GM12878 (cell line): ENCODE measurements at regions not wholly inside any gene's neighbourhood (a gene's known extent, or its start where the extent isn't known, plus 50 kb on each side); places are given as distances from the start of the nearest gene placed in this dataset.

Experiments used
- ATAC-seq: fragments of 200-7000 bp; cut with Tn5 transposase; 3 replicates; pipeline ENCODE4 v1.9.1; 2020; ENCODE audit warnings: mild to moderate bottlenecking, moderate library complexity
- BruUV-seq: library from RNA; stranded (reverse); fragments of 400-500 nt; replicated peaks from 2 replicates; lab custom pipeline; 2021; lab: Mats Ljungman, UMichigan
- CTCF ChIA-PET: fragments of 300-600 bp; sonication (Branson Sonifier 250); formaldehyde crosslinking; extraction: SDS; loops from one replicate; lab custom pipeline; 2021; ENCODE audit warnings: inconsistent platforms; lab: Yijun Ruan, JAX
- POLR2A ChIA-PET: fragments of 350-600 bp; formaldehyde crosslinking; extraction: SDS; loops from one replicate; lab custom pipeline; 2021; ENCODE audit warnings: inconsistent platforms; lab: Charles Lee
- RAD21 ChIA-PET: fragments of 300-600 bp; sonication (Branson Sonifier 250); formaldehyde crosslinking; loops from one replicate; lab custom pipeline; 2023; ENCODE audit warnings: antibody characterized with exemption; ENCODE audit not compliant: unreplicated experiment; lab: Charles Lee
- SMC1A ChIA-PET: fragments of 300-600 bp; sonication (Branson Sonifier 250); formaldehyde crosslinking; loops from one replicate; lab custom pipeline; 2023; ENCODE audit not compliant: unreplicated experiment, uncharacterized antibody; lab: Charles Lee
- DNase-seq: peaks from one replicate; pipeline ENCODE4 v3.0.0-alpha.2; 2011; ENCODE audit warnings: low read depth, low spot score
- FAIRE-seq: peaks from 3 replicates; lab custom pipeline; 2011; peaks lifted over from hg19 to GRCh38; lab: Jason Lieb, UNC
- H2AFZ ChIP-seq: 2 replicates; pipeline ENCODE4 v1.6.0; 2011; ENCODE audit warnings: low read depth, low read length, control low read depth; ENCODE audit not compliant: control insufficient read depth
- H3K27ac ChIP-seq: 2 replicates; pipeline ENCODE4 v1.5.1; 2011; ENCODE audit warnings: control low read depth; ENCODE audit not compliant: control insufficient read depth, insufficient read depth
- H3K27me3 ChIP-seq, 2 experiments: replicated peaks in 1 of 2; 2 replicates each; pipeline versions ENCODE4 v1.6.0 to v1.6.1; 2011; ENCODE audit warnings: low read length in 1 of 2; ENCODE audit not compliant: control insufficient read depth in 2 of 2, insufficient read depth in 2 of 2
- H3K36me3 ChIP-seq, 2 experiments: 2 replicates each; pipeline ENCODE4 v1.5.1; 2011; ENCODE audit warnings: low read length in 1 of 2; ENCODE audit not compliant: control insufficient read depth in 2 of 2, insufficient read depth in 2 of 2
- H3K4me1 ChIP-seq: 2 replicates; pipeline ENCODE4 v1.6.1; 2011; ENCODE audit warnings: mild to moderate bottlenecking, low read length, moderate library complexity, mixed read lengths; ENCODE audit not compliant: control insufficient read depth, insufficient read depth
- H3K4me2 ChIP-seq: 2 replicates; pipeline ENCODE4 v1.6.0; 2011; ENCODE audit warnings: control low read depth; ENCODE audit not compliant: control insufficient read depth, insufficient read depth
- H3K4me3 ChIP-seq: fragments of 200-600 bp; sonication (generic); 2 replicates; pipeline ENCODE4 v1.5.1; 2016
- H3K79me2 ChIP-seq: 2 replicates; pipeline ENCODE4 v1.6.0; 2011; ENCODE audit warnings: low read length; ENCODE audit not compliant: control insufficient read depth, insufficient read depth
- H3K9ac ChIP-seq: 2 replicates; pipeline ENCODE4 v1.8.0; 2011; ENCODE audit warnings: low read length, control low read depth, mixed read lengths; ENCODE audit not compliant: control insufficient read depth, insufficient read depth
- H3K9me3 ChIP-seq: replicated peaks from 3 replicates; pipeline ENCODE4 v1.5.1; 2011; ENCODE audit warnings: mild to moderate bottlenecking, low read length; ENCODE audit not compliant: control insufficient read depth, insufficient read depth
- H4K20me1 ChIP-seq: 2 replicates; pipeline ENCODE4 v1.6.0; 2011; ENCODE audit not compliant: control insufficient read depth, insufficient read depth
- ATF3 ChIP-seq: IDR thresholded peaks from 2 replicates; pipeline ENCODE4 v1.6.1; 2011; ENCODE audit warnings: low read depth, mild to moderate bottlenecking, low read length, moderate library complexity, borderline replicate concordance; ENCODE audit errors: extremely low read depth
- KDM1A ChIP-seq: fragments of 200-600 bp; sonication (generic); IDR thresholded peaks from 2 replicates; pipeline ENCODE4 v1.6.1; 2016; ENCODE audit warnings: borderline replicate concordance
- MXI1 ChIP-seq: fragments of 150-350 bp; IDR thresholded peaks from 2 replicates; pipeline ENCODE4 v1.6.1; 2011; ENCODE audit warnings: low read depth, mild to moderate bottlenecking, inconsistent platforms, low read length, improper control_type of control experiment
- SIX5 ChIP-seq: IDR thresholded peaks from 2 replicates; pipeline ENCODE4 v1.6.1; 2011; ENCODE audit warnings: mild to moderate bottlenecking, low read depth, low read length, moderate library complexity; ENCODE audit not compliant: severe bottlenecking
- SPI1 ChIP-seq: IDR thresholded peaks from 2 replicates; pipeline ENCODE4 v1.6.1; 2011; ENCODE audit warnings: low read depth, mild to moderate bottlenecking, low read length, moderate library complexity, borderline replicate concordance; ENCODE audit not compliant: insufficient read depth
- SREBF1 ChIP-seq: IDR thresholded peaks from 2 replicates; pipeline ENCODE4 v1.6.1; 2012; ENCODE audit warnings: mild to moderate bottlenecking, low read length
- YY1 ChIP-seq: IDR thresholded peaks from 2 replicates; pipeline ENCODE4 v1.6.1; 2011; ENCODE audit warnings: low read depth, mild to moderate bottlenecking, low read length
- ZBED1 ChIP-seq: IDR thresholded peaks from 2 replicates; pipeline ENCODE4 v1.6.1; 2016; ENCODE audit warnings: borderline replicate concordance
- ZNF207 ChIP-seq: fragments of 450-650 bp; IDR thresholded peaks from 2 replicates; pipeline ENCODE4 v1.6.1; 2014; ENCODE audit warnings: antibody characterized with exemption, mild to moderate bottlenecking, borderline replicate concordance
- WGBS: methylation state at CpG from one replicate; pipeline ENCODE4 v1.1.6; 2016; ENCODE audit warnings: low lambda C conversion rate; ENCODE audit not compliant: insufficient replicate concordance, insufficient coverage; ENCODE audit errors: missing lambda C conversion rate; 5-methylcytosine and 5-hydroxymethylcytosine counted together
- in situ Hi-C: fragments of 300-500 bp; cut with MboI; formaldehyde crosslinking; loops from 9 replicates; pipeline ENCODE4 v1.14.3; 2018; ENCODE audit warnings: mixed read lengths
- intact Hi-C: fragments of 100-400 bp; cut with micrococcal nuclease; formaldehyde crosslinking; loops from one replicate; pipeline ENCODE4 v1.14.2; 2022; ENCODE audit not compliant: unreplicated experiment

- no peak overlapping the region for H3K4me2 ChIP-seq
- WGBS: 85% methylated on average over 8 of the region's 8 CpGs
- BruUV-seq: no TSS peak
- in situ Hi-C loops (no loop called here), intact Hi-C loops (loop anchor here (10.0 kb wide), 2 partner anchors 593 to 713 kb away; partner anchors contain the start of gene SLC39A10)
- TF ChIP-seq MXI1: no peak
- no peak overlapping the region for H3K9ac ChIP-seq
- ChIA-PET RAD21 (interaction anchor here (0.8 to 2.9 kb wide), 13 partner anchors 9 to 170 kb away, joined by 3 to 27 read pairs (median 7); no protein-coding TSS in a partner anchor), SMC1A (interaction anchor here (0.9 to 7.3 kb wide), 21 partner anchors 8 to 205 kb away, joined by 3 to 62 read pairs (median 7); no protein-coding TSS in a partner anchor), CTCF (interaction anchor here (0.9 to 2.8 kb wide), 9 partner anchors 9 to 77 kb away, joined by 3 to 17 read pairs (median 4); no protein-coding TSS in a partner anchor), POLR2A (interaction anchor here (0.6 to 2.3 kb wide), 8 partner anchors 9 to 78 kb away, joined by 4 to 20 read pairs (median 8); no protein-coding TSS in a partner anchor)
- H3K79me2 ChIP-seq: no peaks in the 10 kb centered on the region
- no peak overlapping the region for H2AFZ ChIP-seq
- H4K20me1 ChIP-seq: no peaks in the 10 kb centered on the region
- no peaks in the 10 kb centered on the region for H3K27me3 ChIP-seq
- DNase-seq (no peak), FAIRE-seq (no peak), ATAC-seq (no peak)
- peaks cover 0 to 4% of the 10 kb centered on the region in 2 experiments; a peak in 2 of 4 replicates for H3K36me3 ChIP-seq
- H3K27ac ChIP-seq: no peak overlapping the region
- peaks cover 11% of the 10 kb centered on the region for H3K4me1 ChIP-seq
- no peaks in the 10 kb centered on the region for H3K9me3 ChIP-seq
- H3K4me3 ChIP-seq: no peak overlapping the region
Observed at GRCh38 chr2:196247114-196247975, 76.0 kb upstream of the STK17B start.

GRCh38 chr2:196247976-196248280, 76.5 kb upstream of the STK17B start:
- DNase-seq (no peak), FAIRE-seq (no peak), ATAC-seq (no peak)
- in situ Hi-C loops (no loop called here), intact Hi-C loops (loop anchor here (10.0 kb wide), 2 partner anchors 593 to 713 kb away; partner anchors contain the start of gene SLC39A10)
- ChIA-PET POLR2A (interaction anchor here (0.5 to 2.3 kb wide), 10 partner anchors 9 to 360 kb away, joined by 3 to 20 read pairs (median 7); no protein-coding TSS in a partner anchor), CTCF (interaction anchor here (0.9 to 2.8 kb wide), 11 partner anchors 8 to 170 kb away, joined by 3 to 17 read pairs (median 4); no protein-coding TSS in a partner anchor), RAD21 (interaction anchor here (0.8 to 2.9 kb wide), 17 partner anchors 9 to 170 kb away, joined by 3 to 27 read pairs (median 6); no protein-coding TSS in a partner anchor), SMC1A (interaction anchor here (0.9 to 7.3 kb wide), 22 partner anchors 8 to 219 kb away, joined by 3 to 62 read pairs (median 5); no protein-coding TSS in a partner anchor)
- Histone ChIP-seq H3K4me2 (no peak overlapping the region), H3K27ac (no peak overlapping the region), H3K9ac (no peak overlapping the region), H2AFZ (no peak overlapping the region), H3K36me3 (peaks cover 0 to 4% of the 10 kb centered on the region in 2 experiments; a peak in 2 of 4 replicates), H3K79me2 (no peaks in the 10 kb centered on the region), H3K4me1 (peaks cover 7% of the 10 kb centered on the region), H3K9me3 (no peaks in the 10 kb centered on the region), H4K20me1 (no peaks in the 10 kb centered on the region), H3K4me3 (no peak overlapping the region), H3K27me3 (no peaks in the 10 kb centered on the region)
- 70% methylated on average over 3 of the region's 3 CpGs for WGBS
- no TSS peak for BruUV-seq
- no peak for TF ChIP-seq ATF3
- no peak for TF ChIP-seq ZNF207
- TF ChIP-seq YY1: no peak
- no peak for TF ChIP-seq SPI1
- TF ChIP-seq MXI1: no peak
- no peak for TF ChIP-seq KDM1A
- TF ChIP-seq ZBED1: no peak
- no peak for TF ChIP-seq SREBF1
- no peak for TF ChIP-seq SIX5
